ENCODE measurements at regions not wholly inside any gene's neighbourhood (a gene's known extent, or its start where the extent isn't known, plus 50 kb on each side); places are given as distances from the start of the nearest gene placed in this dataset.
"Not testable (repeated sequence)": the region's sequence is repeated elsewhere in the genome, so short reads cannot be mapped to it uniquely, and the experiment has no call there.

DNA sequence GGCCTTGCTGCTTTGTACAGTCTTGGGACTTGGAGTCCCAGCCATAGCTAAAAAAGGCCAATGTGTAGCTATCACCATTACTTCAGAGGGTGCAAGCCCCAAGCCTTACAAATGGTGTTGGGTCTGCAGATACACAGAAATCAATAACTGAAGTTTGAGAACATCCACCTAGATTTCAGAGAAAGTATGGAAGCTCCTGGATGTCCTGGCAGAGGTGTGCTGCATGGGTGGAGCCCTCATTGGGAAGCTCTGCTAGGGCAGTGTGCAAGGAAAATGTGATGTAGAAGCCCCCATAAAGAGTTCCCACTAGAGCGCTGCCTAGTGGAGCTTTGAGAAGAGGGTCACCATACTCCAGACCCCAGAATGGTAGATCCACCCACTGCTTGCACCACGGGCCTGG is 626.7 kb upstream of the COX7C start:
- Histone ChIP-seq H3K27ac (ENCODE audit: extremely low read depth, low read depth, low read length) (no peak overlapping the region), H2AFZ (ENCODE audit: low read depth, low read length) (no peak overlapping the region), H3K27me3 (ENCODE audit: control insufficient read depth in 2 of 2, insufficient read depth in 2 of 2, low read length in 2 of 2) (no peaks in the 10 kb centered on the region), H4K20me1 (replicated peaks; ENCODE audit: control insufficient read depth, insufficient read depth, low read length) (no peaks in the 10 kb centered on the region), H3K79me2 (ENCODE audit: control insufficient read depth, insufficient read depth, low read length) (no peaks in the 10 kb centered on the region), H3K4me1 (replicated peaks in 1 of 2; ENCODE audit: control insufficient read depth in 2 of 2, insufficient read depth in 2 of 2, low read length in 2 of 2) (no peaks in the 10 kb centered on the region), H3K4me2 (ENCODE audit: insufficient read depth, low read length) (no peak overlapping the region), H3K4me3 (no peak overlapping the region), H3K9me3 (replicated peaks; ENCODE audit: control insufficient read depth, insufficient read depth, low read depth, low read length) (peaks cover 3% of the 10 kb centered on the region; the same call in 1 of the 2 replicates), H3K9ac (ENCODE audit: insufficient read depth in 1 of 2, low read depth in 2 of 2, low read length in 2 of 2) (no peak overlapping the region), H3K36me3 (ENCODE audit: control insufficient read depth, insufficient read depth, low read length) (no peaks in the 10 kb centered on the region), H3K9me1 (ENCODE audit: control insufficient read depth, insufficient read depth, low read length) (no peaks in the 10 kb centered on the region)
- WGBS (ENCODE audit: insufficient coverage, low coverage, missing lambda C conversion rate) = 5% methylated on average over 2 of the region's 2 CpGs
- ATAC-seq (no peak), DNase-seq (ENCODE audit: extremely low read depth in 1 of 4, low spot score in 3 of 4) (no peak), FAIRE-seq (no peak)
- intact Hi-C loops (cut with micrococcal nuclease) = no loop called here
- in situ Hi-C loops (cut with MboI) = no loop called here
- ChIA-PET CTCF (ENCODE audit: low intra/inter-chr PET ratio) (no interaction called here), POLR2A (no interaction called here)
- no TSS peak for BruUV-seq (replicated peaks)
- no peak for TF ChIP-seq ZNF609 (CRISPR knock-in tag; IDR thresholded peaks at IDR 0.05; ENCODE audit: borderline replicate concordance)
- 0 out of 2 replicates have a peak, but pooled peaks have one; percentile 48 for TF ChIP-seq CBX5 (IDR thresholded peaks at IDR 0.05; ENCODE audit: borderline replicate concordance, low read depth)
- TF ChIP-seq YBX1 (IDR thresholded peaks at IDR 0.05) = no peak
- TF ChIP-seq ZBTB7A (IDR thresholded peaks at IDR 0.05; ENCODE audit: borderline replicate concordance, control insufficient read depth, low read depth, low read length) = no peak
- no peak for TF ChIP-seq ZNF444 (CRISPR knock-in tag; IDR thresholded peaks at IDR 0.05)

- H3K9me3 ChIP-seq (replicated peaks; ENCODE audit: control insufficient read depth, insufficient read depth, low read depth, low read length); H3K79me2 ChIP-seq (ENCODE audit: control insufficient read depth, insufficient read depth, low read length); H3K4me1 ChIP-seq (replicated peaks in 1 of 2; ENCODE audit: control insufficient read depth in 2 of 2, insufficient read depth in 2 of 2, low read length in 2 of 2); ATAC-seq; intact Hi-C loops (cut with micrococcal nuclease); in situ Hi-C loops (cut with MboI); H3K36me3 ChIP-seq (ENCODE audit: control insufficient read depth, insufficient read depth, low read length); H3K4me3 ChIP-seq; BruUV-seq (replicated peaks); H3K9ac ChIP-seq (ENCODE audit: insufficient read depth in 1 of 2, low read depth in 2 of 2, low read length in 2 of 2); H3K4me2 ChIP-seq (ENCODE audit: insufficient read depth, low read length); H3K27me3 ChIP-seq (ENCODE audit: control insufficient read depth in 2 of 2, insufficient read depth in 2 of 2, low read length in 2 of 2); DNase-seq (ENCODE audit: extremely low read depth in 1 of 4, low spot score in 3 of 4); H3K9me1 ChIP-seq (ENCODE audit: control insufficient read depth, insufficient read depth, low read length); H2AFZ ChIP-seq (ENCODE audit: low read depth, low read length); POLR2A ChIA-PET; H3K27ac ChIP-seq (ENCODE audit: extremely low read depth, low read depth, low read length); H4K20me1 ChIP-seq (replicated peaks; ENCODE audit: control insufficient read depth, insufficient read depth, low read length); FAIRE-seq; CTCF ChIA-PET (ENCODE audit: low intra/inter-chr PET ratio): not testable (repeated sequence)
- 0% methylated on average over 3 of the region's 3 CpGs for WGBS (ENCODE audit: insufficient coverage, low coverage, missing lambda C conversion rate)
Observed at GRCh38 chr5:85994653-85995052, 623.1 kb upstream of the COX7C start.
